NCI-H345 treated with DMSO at 0.1 percent for 48 hours (cell line): ENCODE measurements at regions not wholly inside any gene's neighbourhood (a gene's known extent, or its start where the extent isn't known, plus 50 kb on each side); places are given as distances from the start of the nearest gene placed in this dataset.
"Not testable (repeated sequence)": the region's sequence is repeated elsewhere in the genome, so short reads cannot be mapped to it uniquely, and the experiment has no call there.

Source experiments
- DNase-seq: peaks from one replicate; lab custom pipeline; 2025; ENCODE audit not compliant: unreplicated experiment; lab: John Stamatoyannopoulos, UW

DNA sequence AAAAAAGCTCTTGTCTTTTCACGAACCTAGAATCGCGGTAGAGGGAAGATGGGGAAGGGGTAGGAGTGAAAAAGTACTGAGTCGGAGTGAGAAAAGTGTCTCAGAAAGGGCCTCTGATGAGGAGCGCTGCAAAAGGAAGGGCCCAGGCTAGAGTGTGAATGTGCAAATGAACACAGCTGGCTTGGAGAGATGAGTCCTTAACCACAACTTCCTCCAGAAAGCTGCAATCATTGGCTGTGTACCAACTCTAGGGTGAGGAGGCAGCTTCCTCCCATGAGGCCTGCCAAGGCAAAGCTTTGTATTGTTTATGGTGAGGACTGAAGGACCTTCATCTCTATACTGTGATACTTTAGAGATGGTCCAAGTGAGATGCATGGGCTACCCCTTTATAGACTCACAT is 566.9 kb upstream of the ANO5 start:
- DNase-seq = no peak

GRCh38 chr11:21628641-21629040 is 564.2 kb upstream of the ANO5 start:
- no peak for DNase-seq

DNA sequence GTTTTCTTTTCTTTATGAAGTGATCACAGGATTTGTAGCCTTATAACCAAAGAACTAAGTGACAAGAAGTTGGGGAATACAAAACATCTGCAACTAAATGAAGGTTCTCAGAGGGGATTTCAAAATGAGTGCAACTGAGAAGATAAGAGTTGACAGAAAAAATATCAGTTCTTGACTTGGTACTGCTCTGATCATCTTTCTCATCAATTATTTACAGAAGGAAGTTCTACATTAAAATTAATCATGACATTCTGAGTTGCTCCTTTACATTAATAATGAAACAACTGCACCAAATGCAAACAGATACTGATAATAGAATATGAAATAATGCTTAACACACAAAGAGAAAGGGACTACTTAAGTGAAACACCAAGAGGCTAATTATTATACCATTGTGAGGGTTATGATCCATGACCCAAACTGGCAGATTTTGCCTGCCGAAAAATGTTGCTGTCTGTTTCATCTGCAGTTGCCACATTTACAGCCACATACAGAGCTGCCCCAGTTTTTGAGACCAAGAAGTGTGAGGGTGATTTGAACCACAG is 561.9 kb upstream of the ANO5 start:
- DNase-seq = no peak

DNA sequence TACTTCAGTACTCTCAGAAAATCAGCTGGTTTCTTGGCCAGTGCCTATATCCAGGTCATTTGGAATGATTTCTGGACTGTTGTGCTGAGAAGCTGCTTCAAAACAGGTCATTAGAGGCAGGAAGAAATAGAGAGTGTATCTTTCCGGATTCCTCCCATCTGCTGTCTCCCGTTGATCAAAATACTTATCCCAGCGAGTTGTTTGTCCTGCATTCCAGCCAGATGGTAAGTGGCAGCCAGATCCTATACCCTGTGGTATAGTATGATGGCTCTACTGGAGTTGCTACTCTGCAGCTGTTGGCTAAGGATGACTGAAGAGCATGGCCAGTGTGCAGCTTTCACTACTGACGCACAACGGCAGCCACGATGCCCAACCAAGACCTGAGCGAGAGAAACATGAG is 560.9 kb upstream of the ANO5 start:
- no peak for DNase-seq

- DNase-seq = no peak
These were observed 558.4 kb upstream of the ANO5 start for GRCh38 chr11:21634491-21634890.

GRCh38 chr11:21634956-21635355 is 557.9 kb upstream of the ANO5 start:
- no peak for DNase-seq

DNA sequence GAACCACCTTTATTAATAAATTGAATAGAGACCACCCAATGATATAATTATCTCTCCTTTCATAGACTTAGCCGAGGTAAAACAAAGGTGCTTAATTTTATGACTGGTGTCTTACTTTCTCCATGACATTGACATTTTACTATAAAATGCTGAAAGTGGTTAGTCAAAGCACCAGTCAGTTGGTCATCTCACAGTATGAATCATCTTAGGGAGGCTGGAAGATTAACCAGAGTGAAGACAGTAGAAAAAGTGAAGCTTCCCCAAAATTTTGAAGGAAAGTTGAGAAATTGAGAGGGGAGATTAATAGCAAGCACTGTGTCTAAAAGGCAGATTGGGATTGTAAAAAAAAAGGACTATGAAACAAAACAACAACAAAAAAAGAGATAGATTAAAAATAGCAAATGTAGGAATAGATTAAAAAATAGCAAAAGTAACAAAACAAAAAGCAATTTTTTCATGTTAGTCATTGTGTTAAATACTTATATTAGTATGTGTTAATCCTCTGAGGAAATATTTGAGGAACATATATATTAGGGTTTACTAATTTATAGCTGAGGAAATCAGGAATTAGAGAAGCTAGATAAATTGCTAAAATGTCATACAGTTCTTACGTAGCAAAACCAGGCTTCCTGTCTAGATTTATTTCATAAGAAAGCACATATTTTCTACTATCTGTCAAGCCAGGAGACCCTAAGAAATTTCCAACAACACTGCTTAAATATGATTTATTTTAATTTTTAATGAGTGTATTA is 557.3 kb upstream of the ANO5 start:
- DNase-seq = no peak

DNA sequence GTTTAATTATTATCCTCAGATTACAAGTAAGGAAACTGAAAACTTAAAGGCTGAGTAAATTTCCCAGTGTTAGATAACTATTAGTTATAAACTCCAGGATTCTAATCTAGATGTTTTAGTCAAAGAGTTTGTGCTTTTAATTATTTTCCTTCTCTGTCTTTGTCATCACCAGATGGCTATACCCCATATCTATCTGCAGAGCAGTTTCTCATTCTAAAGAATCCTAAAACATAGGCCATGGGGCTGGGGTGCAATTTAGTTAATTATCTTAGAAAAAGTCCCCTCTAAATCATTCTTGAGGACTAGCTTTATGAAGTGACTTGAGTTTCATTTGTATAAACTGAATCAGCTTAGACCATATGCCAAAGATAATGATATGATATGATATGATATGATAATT is 556.3 kb upstream of the ANO5 start:
- no peak for DNase-seq

- no peak for DNase-seq
These were observed 552.4 kb upstream of the ANO5 start for GRCh38 chr11:21640491-21640890.

DNA sequence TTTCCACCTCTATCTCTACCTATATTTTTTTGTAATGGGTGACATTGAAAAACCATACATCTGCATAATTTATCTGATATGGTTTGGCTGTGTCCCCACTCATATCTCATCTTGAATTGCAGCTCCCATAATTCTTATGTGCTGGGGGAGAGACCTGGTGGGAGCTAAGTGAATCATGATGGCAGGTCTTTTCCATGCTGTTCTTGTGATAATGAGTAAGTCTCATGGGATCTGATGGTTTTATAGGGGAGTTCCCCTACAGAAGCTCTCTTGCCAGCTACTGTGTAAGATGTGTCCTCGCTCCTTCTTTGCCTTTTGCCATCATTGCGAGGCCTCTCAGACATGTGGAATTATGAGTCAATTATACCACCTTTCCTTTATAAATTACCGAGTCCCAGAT is 551.0 kb upstream of the ANO5 start:
- no peak for DNase-seq

GRCh38 chr11:21646351-21646750 is 546.5 kb upstream of the ANO5 start:
- DNase-seq = no peak

GRCh38 chr11:21650961-21651360 is 541.9 kb upstream of the ANO5 start:
- no peak for DNase-seq

DNA sequence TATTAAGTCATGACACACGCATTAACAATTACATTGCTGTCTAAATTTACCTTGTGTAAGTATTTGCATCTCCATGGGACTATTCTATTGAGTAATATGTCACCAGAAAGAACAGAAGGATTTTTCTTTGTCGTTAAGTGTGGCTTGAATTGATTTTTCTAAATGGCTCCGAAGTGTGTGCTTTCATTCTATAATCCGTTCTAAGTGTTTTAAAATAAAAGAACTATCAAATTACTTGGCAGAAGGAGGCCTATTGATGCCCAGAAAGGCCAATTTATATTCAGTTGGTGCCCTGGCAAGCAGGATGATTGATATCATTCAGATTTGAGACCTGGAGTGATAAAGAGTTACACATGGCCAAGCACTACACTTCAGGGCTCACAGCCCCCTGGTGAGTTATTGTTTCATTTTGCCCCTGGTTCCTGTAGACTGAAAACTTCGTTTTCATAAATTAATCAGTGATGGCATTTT is 538.9 kb upstream of the ANO5 start:
- DNase-seq = peak; percentile 99

DNA sequence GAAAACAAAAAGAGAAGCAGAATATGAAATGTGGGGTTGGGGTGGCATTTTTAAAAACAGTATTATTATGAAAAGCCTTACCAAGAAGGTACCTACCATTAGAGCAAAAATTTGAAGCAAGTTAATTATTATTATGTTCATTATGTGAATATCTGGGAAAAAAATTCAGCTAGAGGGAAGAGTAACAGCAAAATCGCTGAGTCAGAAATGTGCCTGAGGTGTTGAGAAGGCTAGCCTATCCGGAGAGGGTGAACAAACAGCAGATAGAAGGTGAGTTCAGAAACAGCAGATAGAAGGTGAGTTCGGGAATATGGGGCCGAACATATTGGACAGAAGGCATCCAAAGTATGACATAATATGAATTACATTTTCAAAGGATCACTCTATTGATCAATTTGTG is 536.8 kb upstream of the ANO5 start:
- no peak for DNase-seq

GRCh38 chr11:21658654-21659193 is 534.2 kb upstream of the ANO5 start:
- DNase-seq = no peak

DNA sequence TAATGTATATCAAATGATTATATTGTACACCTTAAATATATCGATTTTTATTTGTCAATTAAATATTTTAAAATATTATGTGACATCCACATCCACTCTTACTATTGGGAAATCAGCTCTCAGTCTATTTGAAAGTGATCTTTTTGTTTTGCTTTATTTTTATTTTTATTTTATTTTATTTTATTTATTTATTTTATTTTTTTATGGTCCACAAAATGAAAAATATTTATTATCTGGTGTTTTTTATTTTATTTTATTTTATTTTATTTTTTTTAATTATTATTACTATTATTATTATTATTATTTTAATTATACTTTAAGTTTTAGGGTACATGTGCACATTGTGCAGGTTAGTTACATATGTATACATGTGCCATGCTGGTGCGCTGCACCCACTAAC is 533.5 kb upstream of the ANO5 start:
- not testable (repeated sequence) for DNase-seq

GRCh38 chr11:21659961-21660360 is 532.9 kb upstream of the ANO5 start:
- DNase-seq = no peak

- no peak for DNase-seq
These were observed 517.8 kb upstream of the ANO5 start for GRCh38 chr11:21675049-21675616.

- DNase-seq = no peak
These were observed 505.2 kb upstream of the ANO5 start for GRCh38 chr11:21687643-21688042.

DNA sequence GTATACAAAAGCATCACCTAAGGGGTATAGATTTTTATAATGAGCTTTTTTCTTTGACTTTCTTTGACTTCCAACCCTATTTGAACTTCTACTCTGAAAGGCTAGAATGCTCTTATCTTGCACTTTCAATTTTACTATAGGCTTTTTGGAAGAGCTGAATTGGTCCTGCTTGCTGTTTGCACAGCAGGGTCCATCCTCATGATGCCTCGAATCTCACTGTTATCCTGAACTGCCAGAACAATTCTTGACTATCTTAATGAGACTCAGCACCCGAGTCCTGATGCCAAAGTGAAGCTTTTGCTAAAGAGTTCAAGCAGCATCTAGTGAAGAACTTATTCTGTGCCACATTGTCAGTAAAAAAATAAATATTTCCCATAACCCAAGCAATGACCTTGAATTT is 488.3 kb upstream of the ANO5 start:
- no peak for DNase-seq

DNA sequence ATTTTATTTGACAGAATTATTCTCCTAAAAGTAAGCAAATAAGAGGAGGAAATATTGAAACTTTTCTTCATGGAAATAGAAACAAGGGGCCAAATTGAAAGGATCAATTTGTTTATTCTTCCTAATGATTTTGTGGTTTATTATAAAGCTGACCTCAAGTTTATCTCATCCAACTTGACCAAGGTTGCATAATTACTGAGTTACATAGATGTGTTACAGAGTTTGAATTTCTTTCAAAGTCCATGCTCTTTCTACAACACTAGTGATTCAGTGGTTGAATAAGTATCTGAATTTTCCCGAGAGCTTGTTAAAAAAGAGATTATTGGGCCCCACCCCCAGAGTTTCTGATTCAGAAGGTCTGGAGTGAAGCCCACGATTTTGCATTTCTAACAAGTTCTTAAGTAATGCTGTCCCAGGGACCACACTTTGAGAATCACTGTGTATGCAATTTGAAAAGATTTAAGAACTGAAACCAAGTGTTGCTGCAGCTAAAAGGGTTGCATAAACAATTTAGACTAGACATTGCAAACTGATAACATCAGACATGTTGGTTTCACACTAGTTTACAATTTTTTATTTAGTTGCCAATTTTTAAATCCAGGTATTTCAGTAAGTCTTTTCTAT is 485.7 kb upstream of the ANO5 start:
- no peak for DNase-seq

- no peak for DNase-seq
These were observed 482.1 kb upstream of the ANO5 start for GRCh38 chr11:21710809-21711208.
